T-helper 17 cell (primary cell): ENCODE measurements at regions not wholly inside any gene's neighbourhood (a gene's known extent, or its start where the extent isn't known, plus 50 kb on each side); places are given as distances from the start of the nearest gene placed in this dataset.
"Not testable (repeated sequence)": the region's sequence is repeated elsewhere in the genome, so short reads cannot be mapped to it uniquely, and the experiment has no call there.

ENCODE experiments used
- ATAC-seq: fragments of 150-1000 bp; cut with Tn5 transposase; 2 replicates; pipeline ENCODE4 v1.10.0; 2021; ENCODE audit warnings: mild to moderate bottlenecking, moderate library complexity
- DNase-seq, 3 donors: peaks; one replicate each; pipeline versions ENCODE4 v3.0.0 to v3.0.0-alpha.2; 2020 to 2021
- H3K9me3 ChIP-seq: one replicate; pipeline ENCODE4 v1.7.0; 2013; ENCODE audit warnings: low read length, mild to moderate bottlenecking; ENCODE audit not compliant: control insufficient read depth, poor library complexity, severe bottlenecking
- H3K27ac Mint-ChIP-seq: one replicate; pipeline ENCODE4 v1.8.0; 2022; ENCODE audit warnings: mild to moderate bottlenecking, moderate library complexity, mixed read lengths
- H3K27me3 Mint-ChIP-seq: one replicate; pipeline ENCODE4 v1.8.0; 2022; ENCODE audit warnings: mixed read lengths
- H3K36me3 Mint-ChIP-seq: one replicate; pipeline ENCODE4 v1.8.0; 2022; ENCODE audit warnings: low read depth, mixed read lengths
- H3K4me1 Mint-ChIP-seq: one replicate; pipeline ENCODE4 v1.8.0; 2022; ENCODE audit warnings: mild to moderate bottlenecking, mixed read lengths
- H3K4me3 Mint-ChIP-seq: one replicate; pipeline ENCODE4 v1.8.0; 2022; ENCODE audit warnings: mild to moderate bottlenecking, moderate library complexity, mixed read lengths

DNA sequence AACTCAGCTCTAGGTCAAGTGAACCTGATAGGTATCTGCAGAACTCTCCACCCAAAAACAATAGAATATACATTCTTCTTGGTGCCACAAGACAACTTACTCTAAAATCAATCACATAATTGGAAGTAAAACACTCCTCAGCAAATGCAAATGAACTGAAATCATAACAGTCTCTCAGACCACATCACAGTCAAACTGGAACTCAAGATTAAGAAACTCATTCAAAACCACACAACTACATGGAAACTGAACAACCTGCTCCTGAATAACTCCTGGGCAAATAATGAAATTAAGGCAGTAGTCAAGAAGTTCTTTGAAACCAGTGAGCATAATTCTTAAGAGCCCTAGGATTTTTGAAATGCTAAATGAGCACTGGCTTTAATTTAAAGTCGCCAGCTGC is 125.4 kb upstream of the PDE4D start:
- not testable (repeated sequence) for H3K27ac Mint-ChIP-seq, H3K9me3 ChIP-seq, ATAC-seq, H3K4me1 Mint-ChIP-seq, H3K27me3 Mint-ChIP-seq, H3K36me3 Mint-ChIP-seq, DNase-seq, H3K4me3 Mint-ChIP-seq

DNA sequence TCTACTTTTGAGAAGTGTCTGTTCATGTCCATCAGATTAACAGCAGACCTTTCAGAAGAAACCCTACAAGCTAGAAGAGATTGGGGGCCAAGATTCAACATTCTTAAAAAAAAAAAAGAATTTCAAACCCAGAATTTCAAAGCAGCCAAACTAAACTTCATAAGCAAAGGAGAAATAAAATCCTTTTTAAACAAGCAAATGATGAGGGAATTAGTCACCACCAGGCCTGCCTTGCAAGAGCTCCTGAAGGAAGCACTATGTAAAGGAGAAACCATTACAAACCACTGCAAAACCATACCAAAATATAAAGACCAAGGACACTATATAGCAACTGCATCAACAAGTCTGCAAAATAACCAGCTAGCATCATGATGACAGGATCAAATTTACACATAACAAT is 124.6 kb upstream of the PDE4D start:
- Mint-ChIP-seq H3K4me1 (no peaks in the 10 kb centered on the region), H3K36me3 (no peaks in the 10 kb centered on the region), H3K27ac (no peak overlapping the region), H3K27me3 (no peaks in the 10 kb centered on the region), H3K4me3 (no peak overlapping the region)
- DNase-seq (no peak), ATAC-seq (no peak)
- H3K9me3 ChIP-seq: no peaks in the 10 kb centered on the region

DNA sequence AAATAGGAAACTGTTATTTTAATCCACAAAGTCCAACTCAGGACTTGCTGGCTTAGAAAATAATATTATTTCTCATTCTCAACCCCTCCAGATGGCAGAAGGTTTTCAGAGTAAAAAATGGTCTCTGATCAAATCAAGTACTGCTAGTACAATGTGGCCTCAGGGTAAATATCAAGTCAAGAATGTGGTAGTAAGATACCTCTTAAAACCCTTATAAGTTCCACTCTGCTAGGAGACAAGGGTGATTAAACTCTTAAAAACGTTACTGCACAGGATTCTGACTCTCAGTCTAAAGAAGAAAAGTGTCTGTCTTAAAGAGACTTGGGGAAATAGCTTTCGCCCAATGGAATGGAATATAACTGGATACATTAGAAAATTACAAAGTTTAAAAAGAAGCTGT is 120.8 kb upstream of the PDE4D start:
- no peaks in the 10 kb centered on the region for H3K9me3 ChIP-seq
- DNase-seq (no peak), ATAC-seq (no peak)
- no peaks in the 10 kb centered on the region for H3K4me1 Mint-ChIP-seq
- H3K27ac Mint-ChIP-seq: no peak overlapping the region
- H3K27me3 Mint-ChIP-seq: no peaks in the 10 kb centered on the region
- no peaks in the 10 kb centered on the region for H3K36me3 Mint-ChIP-seq
- H3K4me3 Mint-ChIP-seq: no peak overlapping the region

DNA sequence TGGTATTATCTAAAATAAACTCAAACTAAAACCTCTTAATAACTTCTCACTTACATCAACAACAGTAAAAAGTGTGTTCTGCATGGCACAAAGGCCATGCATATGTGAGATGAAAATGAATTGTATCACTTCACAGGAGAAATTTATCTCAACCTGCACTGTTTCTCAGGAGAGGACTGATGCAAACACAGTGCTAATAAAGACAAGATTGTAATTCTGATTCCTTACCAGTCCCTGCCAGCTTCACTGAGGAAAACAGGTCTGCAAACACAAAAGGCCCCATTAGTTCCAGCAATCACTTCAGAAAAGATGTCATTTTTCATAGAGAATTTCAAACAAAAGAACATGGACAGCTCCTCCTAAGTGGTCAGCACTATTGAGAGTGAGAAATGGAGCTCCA is 117.3 kb upstream of the PDE4D start:
- no peak for DNase-seq
- Mint-ChIP-seq H3K4me3 (no peak overlapping the region), H3K4me1 (no peaks in the 10 kb centered on the region), H3K27ac (no peak overlapping the region), H3K27me3 (no peaks in the 10 kb centered on the region), H3K36me3 (no peaks in the 10 kb centered on the region)
- no peaks in the 10 kb centered on the region for H3K9me3 ChIP-seq
- no peak for ATAC-seq

DNA sequence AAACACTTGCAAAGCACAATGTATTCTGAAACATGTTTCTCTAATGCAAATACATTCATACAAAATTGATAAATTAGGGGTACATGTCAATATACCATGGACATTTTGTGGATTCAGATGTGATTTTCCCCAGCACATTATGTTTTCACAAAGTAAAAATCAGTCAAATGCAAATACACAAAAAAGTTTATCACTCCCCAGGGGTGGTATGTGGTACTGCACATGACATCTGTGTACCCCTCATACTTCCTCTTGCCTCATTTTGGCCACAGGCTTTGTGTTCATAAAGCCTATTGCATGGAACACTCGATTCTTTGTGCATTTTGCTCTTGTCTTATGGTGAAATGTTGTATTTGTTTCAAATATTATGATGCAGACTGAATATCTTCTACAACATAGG is 116.8 kb upstream of the PDE4D start:
- no peaks in the 10 kb centered on the region for H3K4me1 Mint-ChIP-seq
- H3K27me3 Mint-ChIP-seq: no peaks in the 10 kb centered on the region
- ATAC-seq (no peak), DNase-seq (no peak)
- H3K9me3 ChIP-seq: no peaks in the 10 kb centered on the region
- H3K4me3 Mint-ChIP-seq: no peak overlapping the region
- no peaks in the 10 kb centered on the region for H3K36me3 Mint-ChIP-seq
- no peak overlapping the region for H3K27ac Mint-ChIP-seq

DNA sequence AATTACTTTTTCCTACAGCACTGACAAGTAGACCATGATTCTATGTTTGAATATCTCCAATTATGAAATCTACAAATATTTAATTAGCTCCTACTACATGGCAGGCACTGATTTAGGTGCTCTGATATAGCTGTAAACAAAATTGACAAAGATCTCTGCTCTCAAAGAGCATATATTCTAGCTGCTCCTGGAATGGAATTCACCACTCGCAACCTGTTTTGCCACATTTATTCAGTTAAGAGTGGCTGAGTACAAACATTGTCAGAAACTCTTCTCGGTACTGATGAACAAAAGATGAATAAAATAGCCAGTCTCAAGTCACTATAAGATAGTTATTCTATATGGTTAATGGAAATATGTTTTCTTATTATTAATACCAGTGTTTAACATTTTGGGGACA is 114.2 kb upstream of the PDE4D start:
- DNase-seq: no peak
- no peak for ATAC-seq
- Mint-ChIP-seq H3K27ac (no peak overlapping the region), H3K4me1 (no peaks in the 10 kb centered on the region), H3K27me3 (no peaks in the 10 kb centered on the region), H3K36me3 (no peaks in the 10 kb centered on the region), H3K4me3 (no peak overlapping the region)
- no peaks in the 10 kb centered on the region for H3K9me3 ChIP-seq

DNA sequence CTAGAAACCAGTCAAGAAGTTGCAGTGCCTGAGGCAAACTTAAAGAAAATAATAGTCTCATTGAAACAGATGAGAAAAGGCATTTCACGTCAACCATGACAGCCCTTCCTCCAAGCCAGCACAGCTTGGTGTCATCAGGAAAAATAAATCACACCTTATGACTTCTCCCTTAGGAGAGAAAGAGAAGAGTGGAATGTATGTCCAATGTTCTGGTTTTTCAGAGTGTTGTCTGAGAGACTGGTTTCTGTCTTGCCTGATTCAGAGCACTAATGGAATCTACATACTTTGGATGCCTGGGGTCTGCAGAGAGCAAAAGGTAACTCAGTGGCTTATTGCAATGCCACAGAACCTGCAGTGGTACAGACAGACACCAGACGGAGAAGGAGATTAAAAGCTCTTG is 105.5 kb upstream of the PDE4D start:
- Mint-ChIP-seq H3K4me1 (no peaks in the 10 kb centered on the region), H3K4me3 (no peak overlapping the region), H3K36me3 (no peaks in the 10 kb centered on the region), H3K27me3 (no peaks in the 10 kb centered on the region), H3K27ac (no peak overlapping the region)
- no peaks in the 10 kb centered on the region for H3K9me3 ChIP-seq
- DNase-seq (no peak), ATAC-seq (no peak)

DNA sequence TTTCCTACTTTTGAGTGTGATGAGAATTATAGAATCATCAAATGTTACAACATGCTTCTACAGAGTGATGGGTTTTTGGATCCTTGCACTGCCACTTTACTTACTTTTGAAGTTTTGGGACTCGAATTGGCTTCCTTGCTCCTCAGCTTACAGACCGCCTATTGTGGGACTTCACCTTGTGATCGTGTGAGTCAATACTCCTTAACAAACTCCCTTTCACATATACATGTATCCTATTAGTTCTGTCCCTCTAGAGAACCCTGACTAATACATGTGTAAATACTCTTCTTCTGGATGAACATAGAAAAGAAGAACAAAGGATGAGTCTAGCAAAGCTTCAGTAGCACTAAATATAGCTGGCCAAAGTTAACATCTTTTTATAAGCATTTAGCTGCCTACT is 98.7 kb upstream of the PDE4D start:
- Mint-ChIP-seq H3K27me3 (no peaks in the 10 kb centered on the region), H3K4me3 (no peak overlapping the region), H3K4me1 (no peaks in the 10 kb centered on the region), H3K36me3 (no peaks in the 10 kb centered on the region), H3K27ac (no peak overlapping the region)
- DNase-seq (no peak), ATAC-seq (no peak)
- no peaks in the 10 kb centered on the region for H3K9me3 ChIP-seq

DNA sequence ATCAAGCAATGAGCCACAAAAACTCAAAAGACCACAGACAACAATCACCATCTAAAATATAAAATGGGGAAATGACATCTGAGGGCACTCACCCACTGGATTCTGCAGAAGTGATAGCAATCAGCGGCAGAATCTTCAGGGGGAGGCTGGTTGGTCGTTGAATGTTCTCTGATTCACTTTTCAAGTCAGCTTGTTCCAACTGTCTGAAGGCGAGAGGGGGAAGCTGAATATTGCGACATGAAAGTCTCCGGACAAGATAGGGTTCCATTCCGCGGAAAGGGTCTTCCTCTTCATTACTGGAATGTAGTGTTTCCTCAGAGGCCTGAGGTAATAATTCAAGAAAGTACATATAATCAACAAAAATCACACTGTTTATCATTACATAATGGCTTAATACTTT is 94.9 kb upstream of the PDE4D start:
- no peak for ATAC-seq
- no peaks in the 10 kb centered on the region for H3K9me3 ChIP-seq
- no peaks in the 10 kb centered on the region for H3K4me1 Mint-ChIP-seq
- no peak overlapping the region for H3K4me3 Mint-ChIP-seq
- H3K27ac Mint-ChIP-seq: no peak overlapping the region
- H3K27me3 Mint-ChIP-seq: no peaks in the 10 kb centered on the region
- no peak for DNase-seq
- H3K36me3 Mint-ChIP-seq: no peaks in the 10 kb centered on the region

DNA sequence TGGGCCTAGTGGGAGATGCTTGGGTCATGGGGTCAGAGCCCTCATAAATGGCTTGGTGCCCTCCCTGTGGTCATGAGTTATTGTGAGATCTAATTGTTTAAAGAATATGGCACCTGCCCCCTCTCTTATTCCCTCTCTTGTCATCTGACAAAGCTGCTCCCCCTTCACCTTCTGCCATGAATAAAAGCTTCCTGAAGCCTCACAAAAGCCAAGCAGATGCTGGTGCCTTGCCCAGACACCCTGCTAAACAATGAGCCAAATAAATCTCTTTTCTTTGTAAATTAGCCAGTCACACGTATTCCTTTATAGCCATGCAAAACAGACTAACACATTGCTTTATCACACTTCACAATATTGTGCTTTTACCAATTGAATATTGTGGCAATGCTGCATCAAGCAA is 82.8 kb upstream of the PDE4D start:
- no peak overlapping the region for H3K4me3 Mint-ChIP-seq
- no peak overlapping the region for H3K27ac Mint-ChIP-seq
- no peak for DNase-seq
- H3K36me3 Mint-ChIP-seq: no peaks in the 10 kb centered on the region
- H3K27me3 Mint-ChIP-seq: no peaks in the 10 kb centered on the region
- no peaks in the 10 kb centered on the region for H3K9me3 ChIP-seq
- no peak for ATAC-seq
- no peaks in the 10 kb centered on the region for H3K4me1 Mint-ChIP-seq

DNA sequence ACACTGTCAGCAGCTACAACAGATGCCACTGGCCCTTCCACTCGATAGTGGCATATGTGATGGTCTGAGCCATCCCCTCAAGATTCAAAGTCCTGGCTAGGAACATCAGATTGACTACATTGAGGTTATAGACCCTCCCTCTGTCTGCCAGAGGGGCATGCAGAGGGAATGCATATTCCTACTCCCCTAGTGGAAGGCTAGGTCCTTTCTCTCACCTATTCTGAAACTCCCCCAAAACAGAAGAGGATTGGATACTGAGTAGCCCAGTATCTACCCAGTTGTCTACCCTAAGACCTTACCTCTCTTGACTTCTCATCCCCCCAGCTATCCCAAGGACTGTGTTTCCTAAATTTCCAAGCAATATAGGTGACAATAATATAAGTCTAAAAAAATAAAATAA is 78.5 kb upstream of the PDE4D start:
- Mint-ChIP-seq H3K27ac (no peak overlapping the region), H3K36me3 (no peaks in the 10 kb centered on the region), H3K27me3 (no peaks in the 10 kb centered on the region), H3K4me3 (no peak overlapping the region), H3K4me1 (no peaks in the 10 kb centered on the region)
- DNase-seq (no peak), ATAC-seq (no peak)
- H3K9me3 ChIP-seq: no peaks in the 10 kb centered on the region

DNA sequence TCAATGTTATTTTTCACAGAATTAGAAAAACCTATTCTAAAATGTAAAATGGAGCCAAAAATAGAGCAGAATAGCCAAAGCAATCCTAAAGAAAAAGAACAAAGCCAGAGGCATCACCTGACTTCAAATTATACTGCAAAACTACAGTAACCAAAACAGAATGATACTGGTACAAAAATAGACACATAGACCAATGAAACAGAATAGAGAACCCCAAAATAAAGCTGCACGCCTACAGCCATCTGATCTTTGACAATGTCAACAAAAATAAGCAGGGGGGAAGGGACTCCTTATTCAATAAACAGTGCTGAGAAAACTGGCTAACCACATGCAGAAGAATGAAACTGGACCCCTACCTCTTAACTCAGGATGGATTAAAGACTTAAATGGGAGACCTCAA is 65.8 kb upstream of the PDE4D start:
- no peak for DNase-seq
- Mint-ChIP-seq H3K27me3 (no peaks in the 10 kb centered on the region), H3K27ac (no peak overlapping the region), H3K4me3 (no peak overlapping the region), H3K4me1 (no peaks in the 10 kb centered on the region), H3K36me3 (no peaks in the 10 kb centered on the region)
- no peak for ATAC-seq
- H3K9me3 ChIP-seq: no peaks in the 10 kb centered on the region

DNA sequence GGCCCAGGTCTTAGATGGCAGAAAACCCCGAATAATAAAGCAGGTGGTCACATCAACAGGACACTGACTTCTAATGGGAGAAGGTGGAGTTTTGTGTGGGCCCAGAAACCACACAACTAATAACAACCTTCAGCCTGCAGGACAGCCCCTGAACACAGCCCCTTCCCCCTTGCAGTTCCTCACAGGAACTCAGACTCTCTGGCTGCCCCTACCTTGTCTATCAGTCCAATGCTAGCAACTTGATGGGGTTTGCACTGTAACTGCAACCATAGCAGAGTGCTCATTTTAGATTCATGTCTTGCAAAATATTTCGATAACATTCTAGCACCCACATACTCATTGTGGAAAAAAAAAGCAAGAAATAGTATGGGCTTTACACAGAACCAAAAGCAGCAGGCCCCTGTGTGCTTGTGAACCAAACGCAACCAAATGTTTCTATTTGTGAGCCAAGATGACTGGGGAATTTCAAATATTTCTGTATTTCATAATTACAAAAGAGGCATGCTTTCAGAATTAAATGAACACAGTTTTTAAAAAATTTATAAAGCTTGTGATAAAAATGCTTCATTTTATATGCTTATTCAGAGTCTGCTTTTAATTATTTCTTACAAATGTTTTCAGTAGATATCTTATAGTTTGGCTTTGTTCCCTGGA is 62.7 kb upstream of the PDE4D start:
- no peaks in the 10 kb centered on the region for H3K4me1 Mint-ChIP-seq
- H3K27me3 Mint-ChIP-seq: no peaks in the 10 kb centered on the region
- H3K27ac Mint-ChIP-seq: no peak overlapping the region
- H3K36me3 Mint-ChIP-seq: no peaks in the 10 kb centered on the region
- H3K4me3 Mint-ChIP-seq: no peak overlapping the region
- H3K9me3 ChIP-seq: no peaks in the 10 kb centered on the region
- ATAC-seq: no peak
- no peak for DNase-seq

DNA sequence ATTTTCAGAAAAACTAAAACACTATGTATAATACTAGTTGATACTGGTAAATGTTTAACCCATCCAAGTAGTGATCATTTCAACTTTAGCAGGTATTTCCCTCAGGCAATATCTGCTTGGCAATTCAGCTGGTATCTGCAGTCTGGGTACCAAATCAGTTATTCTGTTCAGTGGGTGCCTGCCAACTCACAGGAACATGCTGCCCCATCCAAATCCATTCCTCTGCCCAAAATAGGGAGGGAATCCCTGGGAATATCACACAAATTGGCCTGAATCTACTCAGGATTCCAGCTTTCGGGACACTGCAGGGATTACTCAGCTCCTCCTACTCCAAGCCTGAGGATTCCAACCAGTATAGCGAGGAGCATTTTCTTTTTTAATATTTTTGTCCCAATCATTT is 61.7 kb upstream of the PDE4D start:
- H3K9me3 ChIP-seq: no peaks in the 10 kb centered on the region
- Mint-ChIP-seq H3K27me3 (no peaks in the 10 kb centered on the region), H3K4me1 (no peaks in the 10 kb centered on the region), H3K36me3 (no peaks in the 10 kb centered on the region), H3K27ac (no peak overlapping the region), H3K4me3 (no peak overlapping the region)
- ATAC-seq: no peak
- no peak for DNase-seq
